Retinal pigment epithelial cell (primary cell): ENCODE measurements at regions not wholly inside any gene's neighbourhood (a gene's known extent, or its start where the extent isn't known, plus 50 kb on each side); places are given as distances from the start of the nearest gene placed in this dataset.
"Not testable (repeated sequence)": the region's sequence is repeated elsewhere in the genome, so short reads cannot be mapped to it uniquely, and the experiment has no call there.

Experiments used
- DNase-seq: peaks from one replicate; pipeline ENCODE4 v3.0.0-alpha.2; 2010; ENCODE audit warnings: low read depth
- H3K4me3 ChIP-seq: 2 replicates; pipeline ENCODE4 v1.5.1; 2011; ENCODE audit warnings: mild to moderate bottlenecking, low read length, control low read depth, moderate library complexity
- TF ChIP-seq, protein P1 (sequence below): conservative IDR thresholded peaks from 2 replicates; pipeline ENCODE4 v1.5.1; 2011; ENCODE audit warnings: low read depth, low read length, control low read depth, inconsistent platforms

DNA sequence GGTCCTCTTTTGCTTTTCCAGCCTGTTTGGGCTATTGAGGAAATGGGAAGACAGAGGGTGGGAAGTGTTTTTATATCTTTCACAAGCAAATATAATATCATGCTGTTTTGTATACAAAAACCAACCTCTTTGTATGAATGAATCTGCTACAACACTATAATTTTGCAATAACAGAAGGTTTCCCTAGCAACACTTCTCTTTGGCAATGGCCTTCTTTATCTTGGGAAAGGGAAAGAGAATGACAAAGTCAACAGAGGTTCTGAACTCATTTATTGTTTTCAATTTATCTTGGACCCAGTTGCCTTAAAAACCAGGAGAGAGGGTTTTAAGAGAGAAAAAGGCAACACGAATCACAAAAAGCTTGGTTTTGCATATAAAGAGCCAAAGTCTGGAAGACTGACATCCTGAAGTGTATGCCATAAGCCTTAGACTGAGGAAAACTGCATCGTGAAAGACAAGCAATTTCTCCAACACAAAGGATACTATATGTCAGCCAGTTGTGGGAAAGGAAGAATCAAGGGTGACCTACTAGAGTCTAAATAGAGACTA, 121.8 kb upstream of the FAM241A start:
- TF ChIP-seq, protein P1, sequence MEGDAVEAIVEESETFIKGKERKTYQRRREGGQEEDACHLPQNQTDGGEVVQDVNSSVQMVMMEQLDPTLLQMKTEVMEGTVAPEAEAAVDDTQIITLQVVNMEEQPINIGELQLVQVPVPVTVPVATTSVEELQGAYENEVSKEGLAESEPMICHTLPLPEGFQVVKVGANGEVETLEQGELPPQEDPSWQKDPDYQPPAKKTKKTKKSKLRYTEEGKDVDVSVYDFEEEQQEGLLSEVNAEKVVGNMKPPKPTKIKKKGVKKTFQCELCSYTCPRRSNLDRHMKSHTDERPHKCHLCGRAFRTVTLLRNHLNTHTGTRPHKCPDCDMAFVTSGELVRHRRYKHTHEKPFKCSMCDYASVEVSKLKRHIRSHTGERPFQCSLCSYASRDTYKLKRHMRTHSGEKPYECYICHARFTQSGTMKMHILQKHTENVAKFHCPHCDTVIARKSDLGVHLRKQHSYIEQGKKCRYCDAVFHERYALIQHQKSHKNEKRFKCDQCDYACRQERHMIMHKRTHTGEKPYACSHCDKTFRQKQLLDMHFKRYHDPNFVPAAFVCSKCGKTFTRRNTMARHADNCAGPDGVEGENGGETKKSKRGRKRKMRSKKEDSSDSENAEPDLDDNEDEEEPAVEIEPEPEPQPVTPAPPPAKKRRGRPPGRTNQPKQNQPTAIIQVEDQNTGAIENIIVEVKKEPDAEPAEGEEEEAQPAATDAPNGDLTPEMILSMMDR, result no peak
- DNase-seq, result no peak
- no peak overlapping the region for H3K4me3 ChIP-seq

DNA sequence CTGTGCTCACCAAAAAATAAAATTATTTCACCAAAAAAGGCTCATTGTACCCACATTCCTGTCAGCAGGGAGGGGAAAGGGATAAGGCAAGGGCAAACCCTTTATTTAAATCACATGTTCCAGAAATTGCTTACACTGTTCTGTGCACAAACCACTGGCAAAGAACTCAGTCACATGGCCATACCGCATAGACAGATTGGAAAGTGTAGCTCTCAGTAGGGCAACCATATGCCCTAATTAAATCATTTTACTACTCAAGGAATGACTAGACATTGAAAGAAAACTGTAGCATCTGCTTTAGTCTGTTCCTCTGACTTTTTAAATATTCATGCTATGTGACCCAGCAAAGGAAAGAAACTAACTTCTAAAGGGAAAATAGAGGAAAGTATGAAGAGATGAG, 119.2 kb upstream of the FAM241A start:
- TF ChIP-seq, protein P1, result no peak
- DNase-seq, result no peak
- H3K4me3 ChIP-seq, result no peak overlapping the region

DNA sequence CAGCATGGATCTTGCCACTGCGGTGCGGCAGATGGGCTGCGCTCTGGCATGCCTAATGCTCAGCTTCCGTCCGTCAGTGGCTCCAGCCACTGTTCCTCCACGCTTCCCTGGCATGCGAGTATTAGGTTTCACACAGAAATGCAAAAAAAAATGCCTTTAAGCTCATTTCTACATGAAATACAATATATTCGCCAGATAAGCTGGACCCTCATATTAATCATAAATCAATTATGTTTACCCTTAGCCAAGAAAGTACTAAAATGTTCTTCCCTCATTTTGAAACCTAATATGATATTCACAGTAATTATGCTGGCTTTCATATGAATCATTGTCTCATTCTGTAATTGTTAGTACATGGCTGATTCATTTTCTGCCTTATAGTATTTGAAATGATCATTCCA, 115.5 kb upstream of the FAM241A start:
- H3K4me3 ChIP-seq, result no peak overlapping the region
- no peak for DNase-seq
- TF ChIP-seq, protein P1, result no peak

GRCh38 chr4:112031712-112032328, 113.4 kb upstream of the FAM241A start:
- DNase-seq, result no peak
- H3K4me3 ChIP-seq, result no peak overlapping the region
- TF ChIP-seq, protein P1, result peak; percentile 70

DNA sequence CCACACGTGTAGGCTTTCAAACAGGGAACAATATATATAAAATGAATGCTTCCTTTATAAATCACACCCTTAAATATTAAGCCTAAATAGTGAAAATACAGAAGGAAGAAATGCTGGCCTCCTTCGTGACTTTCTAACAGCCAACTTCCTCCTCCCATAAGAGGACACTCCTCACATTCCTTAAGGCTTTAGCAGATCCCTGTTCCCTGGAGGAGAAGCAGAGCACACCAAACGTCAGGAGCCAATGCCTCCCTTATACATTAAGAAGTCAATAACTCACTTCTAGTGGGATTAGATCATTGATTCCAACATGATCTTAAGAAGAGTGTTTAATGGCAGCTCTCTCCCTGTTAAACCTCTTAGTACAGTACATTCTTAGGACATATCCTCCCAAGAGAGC, 108.4 kb upstream of the FAM241A start:
- TF ChIP-seq, protein P1, result no peak
- DNase-seq, result no peak
- no peak overlapping the region for H3K4me3 ChIP-seq

DNA sequence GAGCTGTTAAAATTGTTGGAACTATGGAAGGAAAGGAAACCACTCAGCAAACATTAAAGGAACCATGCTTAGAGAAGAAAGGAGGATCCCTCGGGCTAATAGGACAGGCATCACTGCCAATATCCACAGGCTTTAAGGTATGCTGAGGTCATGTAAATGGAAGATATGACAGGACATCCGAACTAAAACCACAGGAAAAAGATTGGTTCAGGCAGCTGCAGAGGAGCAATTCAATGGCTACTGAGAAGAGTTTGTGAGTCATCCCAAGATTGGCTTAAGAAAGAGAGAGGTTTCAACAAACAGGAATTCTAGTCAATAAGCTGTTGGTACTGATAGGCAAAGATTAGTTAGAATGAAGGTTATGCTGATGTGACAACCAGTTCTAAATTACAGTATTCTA, 106.4 kb upstream of the FAM241A start:
- no peak for DNase-seq
- no peak overlapping the region for H3K4me3 ChIP-seq
- TF ChIP-seq, protein P1, result no peak

DNA sequence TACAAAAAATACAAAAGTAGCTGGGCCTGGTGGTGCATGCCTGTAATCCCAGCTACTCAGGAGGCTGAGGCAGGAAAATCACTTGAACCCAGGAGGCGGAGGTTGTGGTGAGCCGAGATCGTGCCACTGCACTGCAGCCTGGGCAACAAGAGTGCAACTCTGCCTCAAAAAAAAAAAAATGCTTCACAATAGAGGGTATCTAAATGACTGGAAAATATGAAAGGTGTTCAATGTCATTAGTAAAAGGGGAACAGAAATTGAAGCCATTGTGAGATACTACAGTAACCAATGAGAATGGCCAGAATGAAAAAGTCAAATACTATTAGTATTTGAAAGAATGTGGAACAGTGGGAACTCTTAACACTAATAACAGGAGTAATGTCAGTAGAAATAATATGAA, 96.1 kb upstream of the FAM241A start:
- H3K4me3 ChIP-seq, DNase-seq: not testable (repeated sequence)
